ENCODE measurements at regions not wholly inside any gene's neighbourhood (a gene's known extent, or its start where the extent isn't known, plus 50 kb on each side); places are given as distances from the start of the nearest gene placed in this dataset.
"Not testable (repeated sequence)": the region's sequence is repeated elsewhere in the genome, so short reads cannot be mapped to it uniquely, and the experiment has no call there.

- DNase-seq = no peak
Measured at GRCh38 chr6:158920311-158920905, 79.6 kb downstream of the RSPH3 start.

- DNase-seq = no peak
Measured at GRCh38 chr6:158919865-158920264, 80.1 kb downstream of the RSPH3 start.

GRCh38 chr6:158916617-158917016 is 83.4 kb downstream of the RSPH3 start:
- no peak for DNase-seq

GRCh38 chr6:158914923-158915322 is 85.1 kb downstream of the RSPH3 start:
- DNase-seq = no peak

- no peak for DNase-seq
Measured at GRCh38 chr6:158913580-158913979, 86.4 kb downstream of the RSPH3 start.

GRCh38 chr6:158912655-158913054 is 87.3 kb downstream of the RSPH3 start:
- no peak for DNase-seq

- peak in 1 of 2 donors; percentile 17 for DNase-seq
Measured at GRCh38 chr6:158911746-158912480, 88.1 kb downstream of the RSPH3 start.

- peak in 1 of 2 donors; percentile 24 for DNase-seq
Measured at GRCh38 chr6:158910484-158911440, 89.2 kb downstream of the RSPH3 start.

GRCh38 chr6:158909938-158910337 is 90.1 kb downstream of the RSPH3 start:
- DNase-seq = no peak

- DNase-seq = no peak
Measured at GRCh38 chr6:158908606-158909005, 89.4 kb upstream of the EZR start.

- no peak for DNase-seq
Measured at GRCh38 chr6:158907931-158908330, 88.8 kb upstream of the EZR start.

GRCh38 chr6:158906926-158907325 is 87.8 kb upstream of the EZR start:
- no peak for DNase-seq

- peak in 1 of 2 donors; percentile 5 for DNase-seq
Measured at GRCh38 chr6:158905277-158905676, 86.1 kb upstream of the EZR start.

- no peak for DNase-seq
Measured at GRCh38 chr6:158903801-158904200, 84.6 kb upstream of the EZR start.

- no peak for DNase-seq
Measured at GRCh38 chr6:158900663-158901312, 81.6 kb upstream of the EZR start.

- DNase-seq = no peak
Measured at GRCh38 chr6:158897236-158897635, 78.1 kb upstream of the EZR start.

GRCh38 chr6:158895661-158896060 is 76.5 kb upstream of the EZR start:
- DNase-seq = no peak

GRCh38 chr6:158894193-158894592 is 75.0 kb upstream of the EZR start:
- DNase-seq = no peak

GRCh38 chr6:158892266-158892665 is 73.1 kb upstream of the EZR start:
- DNase-seq = no peak

- not testable (repeated sequence) for DNase-seq
Measured at GRCh38 chr6:158891560-158891959, 72.4 kb upstream of the EZR start.

- not testable (repeated sequence) for DNase-seq
Measured at GRCh38 chr6:158888171-158888570, 69.0 kb upstream of the EZR start.

- not testable (repeated sequence) for DNase-seq
Measured at GRCh38 chr6:158886346-158886977, 67.3 kb upstream of the EZR start.

Measured in inflammatory macrophage (primary cell).